Astrocyte of the spinal cord (primary cell): ENCODE measurements at regions not wholly inside any gene's neighbourhood (a gene's known extent, or its start where the extent isn't known, plus 50 kb on each side); places are given as distances from the start of the nearest gene placed in this dataset.

Source experiments
- DNase-seq: peaks from one replicate; pipeline ENCODE4 v3.0.0; 2011; ENCODE audit warnings: low read depth, low spot score
- H3K4me3 ChIP-seq: 2 replicates; pipeline ENCODE4 v1.5.1; 2011; ENCODE audit warnings: low read depth, mild to moderate bottlenecking, low read length, moderate library complexity
- in situ Hi-C: cut with HindIII; loops from 2 replicates; pipeline ENCODE4 v1.10.0; 2017; ENCODE audit warnings: low sequenced_read_pairs
- TF ChIP-seq, protein P1 (sequence below): IDR thresholded peaks from 2 replicates; pipeline ENCODE4 v1.5.1; 2012; ENCODE audit warnings: low read depth, mild to moderate bottlenecking, low read length, inconsistent platforms

- in situ Hi-C loops, result no loop called here
- peak; percentile 90 for DNase-seq
- TF ChIP-seq, protein P1, sequence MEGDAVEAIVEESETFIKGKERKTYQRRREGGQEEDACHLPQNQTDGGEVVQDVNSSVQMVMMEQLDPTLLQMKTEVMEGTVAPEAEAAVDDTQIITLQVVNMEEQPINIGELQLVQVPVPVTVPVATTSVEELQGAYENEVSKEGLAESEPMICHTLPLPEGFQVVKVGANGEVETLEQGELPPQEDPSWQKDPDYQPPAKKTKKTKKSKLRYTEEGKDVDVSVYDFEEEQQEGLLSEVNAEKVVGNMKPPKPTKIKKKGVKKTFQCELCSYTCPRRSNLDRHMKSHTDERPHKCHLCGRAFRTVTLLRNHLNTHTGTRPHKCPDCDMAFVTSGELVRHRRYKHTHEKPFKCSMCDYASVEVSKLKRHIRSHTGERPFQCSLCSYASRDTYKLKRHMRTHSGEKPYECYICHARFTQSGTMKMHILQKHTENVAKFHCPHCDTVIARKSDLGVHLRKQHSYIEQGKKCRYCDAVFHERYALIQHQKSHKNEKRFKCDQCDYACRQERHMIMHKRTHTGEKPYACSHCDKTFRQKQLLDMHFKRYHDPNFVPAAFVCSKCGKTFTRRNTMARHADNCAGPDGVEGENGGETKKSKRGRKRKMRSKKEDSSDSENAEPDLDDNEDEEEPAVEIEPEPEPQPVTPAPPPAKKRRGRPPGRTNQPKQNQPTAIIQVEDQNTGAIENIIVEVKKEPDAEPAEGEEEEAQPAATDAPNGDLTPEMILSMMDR, result no peak
- H3K4me3 ChIP-seq, result no peak overlapping the region
Observed at GRCh38 chr6:12348530-12349511, 58.7 kb downstream of the EDN1 start.

DNA sequence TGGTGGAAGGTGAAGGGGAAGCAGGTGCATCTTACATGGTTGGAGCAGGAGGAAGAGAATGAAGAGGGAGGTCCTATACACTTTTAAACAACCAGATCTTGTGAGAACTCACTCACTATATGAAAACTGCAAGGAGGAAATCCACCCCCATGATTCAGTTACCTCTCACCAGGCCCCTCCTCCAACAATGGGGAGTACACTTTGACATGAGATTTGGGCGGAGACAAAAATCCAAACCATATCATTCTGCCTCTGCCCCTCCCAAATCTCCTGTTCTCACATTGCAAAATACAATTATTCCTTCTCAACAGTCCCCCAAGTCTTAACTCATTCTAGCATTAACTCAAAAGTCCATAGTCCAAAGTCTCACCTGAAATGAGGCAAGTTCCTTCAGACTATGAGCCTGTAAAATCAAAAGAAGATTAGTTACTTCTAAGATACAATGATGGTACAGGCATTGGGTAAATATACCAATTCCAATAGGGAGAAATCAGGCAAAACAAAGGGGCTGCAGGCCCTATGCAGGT lies 60.5 kb downstream of the EDN1 start:
- in situ Hi-C loops, result no loop called here
- TF ChIP-seq, protein P1, result no peak
- H3K4me3 ChIP-seq, result no peak overlapping the region
- no peak for DNase-seq

GRCh38 chr6:12351672-12352071 lies 61.5 kb downstream of the EDN1 start:
- in situ Hi-C loops, result no loop called here
- no peak for DNase-seq

GRCh38 chr6:12353731-12354130 lies 63.6 kb downstream of the EDN1 start:
- TF ChIP-seq, protein P1, result no peak
- in situ Hi-C loops, result no loop called here
- peak; percentile 32 for DNase-seq
- no peak overlapping the region for H3K4me3 ChIP-seq

More at GRCh38 chr6:12351672-12352071, 61.5 kb downstream of the EDN1 start:
- TF ChIP-seq, protein P1, result no peak
- no peak overlapping the region for H3K4me3 ChIP-seq

- TF ChIP-seq, protein P1, result no peak
- in situ Hi-C loops, result no loop called here
- DNase-seq, result peak; percentile 89
- H3K4me3 ChIP-seq, result no peak overlapping the region
Observed at GRCh38 chr6:12354499-12354898, 64.3 kb downstream of the EDN1 start.

GRCh38 chr6:12355354-12355753 lies 65.2 kb downstream of the EDN1 start:
- TF ChIP-seq, protein P1, result no peak
- no peak overlapping the region for H3K4me3 ChIP-seq
- in situ Hi-C loops, result no loop called here
- no peak for DNase-seq
